ENCODE measurements at regions not wholly inside any gene's neighbourhood (a gene's known extent, or its start where the extent isn't known, plus 50 kb on each side); places are given as distances from the start of the nearest gene placed in this dataset.

- TF ChIP-seq GRHL2 (CRISPR knock-in tag; IDR thresholded peaks at IDR 0.05; ENCODE audit: insufficient replicate concordance, severe bottlenecking) (no peak), CTCF (IDR thresholded peaks at IDR 0.05) (no peak), ELF4 (CRISPR knock-in tag; IDR thresholded peaks at IDR 0.05; ENCODE audit: low read depth) (no peak)
Measured at GRCh38 chr12:124658302-124658701, 90.9 kb upstream of the NCOR2 start.

Data from WTC11 (cell line).